Activated T-helper 1 cell treated with anti-CD3 and anti-CD28 coated beads, Interleukin-12 subunit alpha, Interleukin-12 subunit beta, Interleukin-2, Interleukin-4 antibody, amounts not matched to agents 30 ng/mL and 10 ng/mL and 1 ng/mL, durations not matched to agents 14 hours and 24 hours and 36 hours (primary cell): ENCODE measurements at regions not wholly inside any gene's neighbourhood (a gene's known extent, or its start where the extent isn't known, plus 50 kb on each side); places are given as distances from the start of the nearest gene placed in this dataset.
A peak's percentile ranks its signal among the peaks of the same experiment; 100 is the strongest.
"Not testable (repeated sequence)": the region's sequence is repeated elsewhere in the genome, so short reads cannot be mapped to it uniquely, and the experiment has no call there.

ENCODE experiments used
- DNase-seq: peaks from one replicate; pipeline ENCODE4 v3.0.0; 2021; ENCODE audit warnings: low spot score
- H3K27ac Mint-ChIP-seq: one replicate; pipeline ENCODE4 v1.8.0; 2021; ENCODE audit warnings: mild to moderate bottlenecking, mixed read lengths
- H3K27me3 Mint-ChIP-seq: one replicate; pipeline ENCODE4 v1.8.0; 2022; ENCODE audit warnings: mild to moderate bottlenecking, moderate library complexity, mixed read lengths; ENCODE audit not compliant: insufficient read depth
- H3K36me3 Mint-ChIP-seq: one replicate; pipeline ENCODE4 v1.8.0; 2021; ENCODE audit warnings: low read depth, mixed read lengths
- H3K4me1 Mint-ChIP-seq: one replicate; pipeline ENCODE4 v1.8.0; 2021; ENCODE audit warnings: low read depth, mixed read lengths
- H3K4me3 Mint-ChIP-seq: one replicate; pipeline ENCODE4 v1.8.0; 2021; ENCODE audit warnings: mild to moderate bottlenecking, moderate library complexity, mixed read lengths
- H3K9me3 Mint-ChIP-seq: one replicate; pipeline ENCODE4 v1.8.0; 2021; ENCODE audit warnings: mixed read lengths
- intact Hi-C: fragments of 100-400 bp; cut with micrococcal nuclease; formaldehyde crosslinking; loops from one replicate; pipeline ENCODE4 v1.15.1; 2024

DNA sequence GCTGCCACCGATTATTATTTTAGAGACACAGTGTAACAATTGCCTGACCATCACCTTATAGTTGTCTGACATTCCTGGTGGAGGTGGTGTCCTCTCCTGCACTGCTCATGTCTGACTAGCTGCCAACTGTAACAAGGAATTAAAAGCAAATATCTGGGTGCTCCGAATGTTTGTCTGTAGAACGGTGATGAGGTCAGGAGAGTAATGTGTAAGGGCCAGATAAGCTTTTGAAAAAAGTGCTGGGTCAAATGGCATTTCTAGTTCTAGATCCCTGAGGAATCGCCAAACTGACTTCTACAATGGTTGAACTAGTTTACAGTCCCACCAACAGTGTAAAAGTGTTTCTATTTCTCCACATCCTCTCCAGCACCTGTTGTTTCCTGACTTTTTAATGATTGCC is 164.3 kb downstream of the VSIG4 start:
- H3K9me3 Mint-ChIP-seq, intact Hi-C loops, DNase-seq, H3K27me3 Mint-ChIP-seq, H3K27ac Mint-ChIP-seq, H3K36me3 Mint-ChIP-seq, H3K4me3 Mint-ChIP-seq: not testable (repeated sequence)
- H3K4me1 Mint-ChIP-seq: peaks cover 42% of the 10 kb centered on the region

GRCh38 chrX:65874765-65875164 is 165.1 kb downstream of the VSIG4 start:
- H3K9me3 Mint-ChIP-seq: peaks cover 8% of the 10 kb centered on the region
- H3K27ac Mint-ChIP-seq: no peak overlapping the region
- H3K4me1 Mint-ChIP-seq: peaks cover 42% of the 10 kb centered on the region
- H3K27me3 Mint-ChIP-seq: no peaks in the 10 kb centered on the region
- intact Hi-C loops: no loop called here
- H3K4me3 Mint-ChIP-seq: no peak overlapping the region
- H3K36me3 Mint-ChIP-seq: peaks cover 3% of the 10 kb centered on the region
- no peak for DNase-seq

- H3K4me1 Mint-ChIP-seq: peaks cover 42% of the 10 kb centered on the region
- DNase-seq: no peak
- H3K36me3 Mint-ChIP-seq: peaks cover 3% of the 10 kb centered on the region
- H3K27ac Mint-ChIP-seq: no peak overlapping the region
- peaks cover 8% of the 10 kb centered on the region for H3K9me3 Mint-ChIP-seq
- H3K27me3 Mint-ChIP-seq: no peaks in the 10 kb centered on the region
- no peak overlapping the region for H3K4me3 Mint-ChIP-seq
- intact Hi-C loops: no loop called here
These were observed 165.8 kb downstream of the VSIG4 start for GRCh38 chrX:65874110-65874509.

DNA sequence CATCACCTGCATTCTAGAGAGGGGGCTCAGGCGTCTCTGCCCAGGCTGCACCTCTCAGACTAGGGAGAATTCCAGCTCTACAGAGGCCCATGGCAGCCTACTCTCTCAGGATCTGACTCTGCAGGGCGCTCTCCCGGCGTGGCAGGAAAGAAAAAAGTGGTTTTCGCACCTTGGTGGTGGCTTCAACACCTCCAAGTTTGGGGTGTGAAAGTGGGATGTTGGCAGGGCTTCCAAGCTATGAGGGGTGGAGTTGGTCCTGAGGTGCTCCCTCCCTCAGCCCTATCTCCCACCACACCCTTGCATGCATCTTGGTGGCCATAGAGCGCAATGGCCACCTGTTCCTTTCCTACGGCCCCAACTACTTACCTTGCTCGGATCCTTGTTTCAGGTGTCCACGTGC is 166.5 kb downstream of the VSIG4 start:
- Mint-ChIP-seq H3K9me3 (peaks cover 8% of the 10 kb centered on the region), H3K4me1 (peaks cover 39% of the 10 kb centered on the region), H3K4me3 (no peak overlapping the region), H3K27ac (no peak overlapping the region), H3K36me3 (peaks cover 3% of the 10 kb centered on the region), H3K27me3 (no peaks in the 10 kb centered on the region)
- intact Hi-C loops: no loop called here
- no peak for DNase-seq

DNA sequence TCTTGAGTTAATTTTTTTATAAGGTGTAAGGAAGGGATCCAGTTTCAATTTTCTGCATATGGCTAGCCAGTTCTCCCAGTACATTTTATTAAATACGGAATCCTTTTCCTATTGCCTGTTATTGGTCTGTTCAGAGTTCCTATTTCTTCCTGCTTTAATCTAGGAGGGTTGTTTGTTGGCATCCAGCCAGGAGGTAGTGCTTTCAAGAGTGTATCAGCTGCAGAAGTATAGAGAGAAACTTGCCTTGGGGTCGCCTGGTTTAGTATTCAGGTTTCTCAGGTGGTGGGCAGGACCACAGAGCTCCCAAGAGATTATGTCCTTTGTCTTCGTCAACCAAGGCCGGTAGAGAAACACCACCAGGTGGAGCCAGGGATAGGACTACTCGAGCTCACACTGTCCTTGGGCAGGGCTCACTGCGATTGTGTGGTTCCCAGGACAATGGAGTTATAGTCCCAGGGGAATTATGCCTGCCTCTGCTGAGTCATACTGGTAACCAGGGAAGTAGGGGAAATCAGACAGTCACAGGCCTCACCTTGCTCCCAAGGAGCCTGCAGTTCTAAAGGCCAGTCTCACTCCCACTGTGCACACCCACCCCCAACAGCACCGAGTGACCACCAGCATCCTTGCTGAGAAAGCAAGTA is 168.1 kb downstream of the VSIG4 start:
- Mint-ChIP-seq H3K27ac (no peak overlapping the region), H3K36me3 (no peaks in the 10 kb centered on the region), H3K4me3 (no peak overlapping the region), H3K9me3 (peaks cover 4% of the 10 kb centered on the region), H3K4me1 (peaks cover 34% of the 10 kb centered on the region), H3K27me3 (no peaks in the 10 kb centered on the region)
- intact Hi-C loops: no loop called here
- DNase-seq: no peak

- H3K9me3 Mint-ChIP-seq, H3K4me3 Mint-ChIP-seq, intact Hi-C loops, DNase-seq, H3K27me3 Mint-ChIP-seq, H3K27ac Mint-ChIP-seq, H3K36me3 Mint-ChIP-seq: not testable (repeated sequence)
- peaks cover 41% of the 10 kb centered on the region for H3K4me1 Mint-ChIP-seq
These were observed 169.3 kb downstream of the VSIG4 start for GRCh38 chrX:65870544-65870943.

GRCh38 chrX:65866773-65867172 is 173.1 kb downstream of the VSIG4 start:
- DNase-seq: no peak
- peaks cover 20% of the 10 kb centered on the region for H3K4me1 Mint-ChIP-seq
- H3K36me3 Mint-ChIP-seq: no peaks in the 10 kb centered on the region
- no peak overlapping the region for H3K4me3 Mint-ChIP-seq
- no peaks in the 10 kb centered on the region for H3K9me3 Mint-ChIP-seq
- intact Hi-C loops: loop anchor here (2.0 to 10.0 kb wide), 5 partner anchors 61 to 284 kb away; no protein-coding TSS in a partner anchor
- H3K27ac Mint-ChIP-seq: peak overlapping the region; percentile 67
- no peaks in the 10 kb centered on the region for H3K27me3 Mint-ChIP-seq

GRCh38 chrX:65866146-65866545 is 173.7 kb downstream of the VSIG4 start:
- Mint-ChIP-seq H3K4me3 (no peak overlapping the region), H3K4me1 (peaks cover 24% of the 10 kb centered on the region), H3K36me3 (no peaks in the 10 kb centered on the region), H3K9me3 (no peaks in the 10 kb centered on the region), H3K27me3 (no peaks in the 10 kb centered on the region), H3K27ac (peak overlapping the region; percentile 67)
- peak; percentile 31 for DNase-seq
- intact Hi-C loops: loop anchor here (2.0 to 10.0 kb wide), 5 partner anchors 61 to 284 kb away; no protein-coding TSS in a partner anchor

DNA sequence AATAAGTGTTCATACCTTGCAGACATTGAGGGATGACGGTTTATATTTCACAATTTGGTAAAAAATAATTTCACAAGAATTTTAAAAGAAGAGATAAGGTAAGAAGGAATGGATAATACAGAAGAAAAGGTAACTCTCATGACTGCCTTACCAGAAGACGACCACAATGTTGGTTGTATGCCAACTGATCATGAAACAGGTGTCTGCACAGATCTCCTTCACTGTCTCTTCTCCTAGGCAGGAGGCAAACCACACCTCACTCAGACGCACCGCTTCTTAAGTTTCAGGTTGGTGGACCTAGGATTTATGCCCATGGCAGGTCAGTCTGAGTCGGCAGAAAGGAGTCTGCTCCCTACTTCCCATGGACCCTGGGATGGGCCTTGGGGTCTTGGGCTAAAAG is 177.2 kb downstream of the VSIG4 start:
- intact Hi-C loops: loop anchor here (10.0 kb wide), 1 partner anchor 118 kb away; no protein-coding TSS in a partner anchor
- H3K36me3 Mint-ChIP-seq: peaks cover 1% of the 10 kb centered on the region
- peaks cover 42% of the 10 kb centered on the region for H3K4me1 Mint-ChIP-seq
- no peak overlapping the region for H3K27ac Mint-ChIP-seq
- H3K4me3 Mint-ChIP-seq: no peak overlapping the region
- H3K27me3 Mint-ChIP-seq: no peaks in the 10 kb centered on the region
- no peaks in the 10 kb centered on the region for H3K9me3 Mint-ChIP-seq
- no peak for DNase-seq

- no peak overlapping the region for H3K4me3 Mint-ChIP-seq
These were observed 180.6 kb downstream of the VSIG4 start for GRCh38 chrX:65859299-65859698.

GRCh38 chrX:65854437-65854836 is 185.4 kb downstream of the VSIG4 start:
- H3K27me3 Mint-ChIP-seq, intact Hi-C loops, H3K4me3 Mint-ChIP-seq: not testable (repeated sequence)

More at GRCh38 chrX:65859299-65859698, 180.6 kb downstream of the VSIG4 start:
- Mint-ChIP-seq H3K27ac (no peak overlapping the region), H3K9me3 (peaks cover 4% of the 10 kb centered on the region), H3K4me1 (peaks cover 34% of the 10 kb centered on the region), H3K36me3 (peaks cover 1% of the 10 kb centered on the region), H3K27me3 (no peaks in the 10 kb centered on the region)
- intact Hi-C loops: no loop called here
- DNase-seq: no peak

GRCh38 chrX:65851306-65851705 is 183.9 kb downstream of the MSN start:
- H3K27ac Mint-ChIP-seq, H3K4me1 Mint-ChIP-seq, H3K27me3 Mint-ChIP-seq, DNase-seq, intact Hi-C loops, H3K36me3 Mint-ChIP-seq, H3K4me3 Mint-ChIP-seq: not testable (repeated sequence)
- peaks cover 19% of the 10 kb centered on the region for H3K9me3 Mint-ChIP-seq

More at GRCh38 chrX:65854437-65854836, 185.4 kb downstream of the VSIG4 start:
- H3K4me1 Mint-ChIP-seq, H3K27ac Mint-ChIP-seq, DNase-seq, H3K36me3 Mint-ChIP-seq: not testable (repeated sequence)
- H3K9me3 Mint-ChIP-seq: peaks cover 19% of the 10 kb centered on the region

- peaks cover 19% of the 10 kb centered on the region for H3K9me3 Mint-ChIP-seq
- H3K27me3 Mint-ChIP-seq, H3K27ac Mint-ChIP-seq, H3K4me1 Mint-ChIP-seq, intact Hi-C loops, H3K4me3 Mint-ChIP-seq, DNase-seq, H3K36me3 Mint-ChIP-seq: not testable (repeated sequence)
These were observed 183.4 kb downstream of the MSN start for GRCh38 chrX:65850821-65851220.

- H3K27me3 Mint-ChIP-seq: no peaks in the 10 kb centered on the region
- no peak for DNase-seq
- intact Hi-C loops: no loop called here
These were observed 179.5 kb downstream of the MSN start for GRCh38 chrX:65846974-65847373.

More at GRCh38 chrX:65846974-65847373, 179.5 kb downstream of the MSN start:
- Mint-ChIP-seq H3K27ac (no peak overlapping the region), H3K4me1 (no peaks in the 10 kb centered on the region), H3K36me3 (no peaks in the 10 kb centered on the region), H3K4me3 (no peak overlapping the region), H3K9me3 (no peaks in the 10 kb centered on the region)
